SK-N-SH treated with all-trans-retinoic acid at 6 μM for 48 hours (cell line): ENCODE measurements at regions not wholly inside any gene's neighbourhood (a gene's known extent, or its start where the extent isn't known, plus 50 kb on each side); places are given as distances from the start of the nearest gene placed in this dataset.

Experiments
- ATAC-seq: fragments of 200-7000 bp; cut with Tn5 transposase; 3 replicates; pipeline ENCODE4 v1.9.1; 2020; ENCODE audit warnings: mild to moderate bottlenecking, moderate library complexity
- BACH2 ChIP-seq: fragments of 250-450 bp; sonication (Bioruptor Pico); IDR thresholded peaks from 2 replicates; pipeline ENCODE4 v1.9.0; 2021; ENCODE audit warnings: mild to moderate bottlenecking, borderline replicate concordance
- CREB5 ChIP-seq: fragments of 250-450 bp; sonication (Bioruptor Pico); IDR thresholded peaks from 2 replicates; pipeline ENCODE4 v1.5.1; 2020; ENCODE audit warnings: low read depth, mild to moderate bottlenecking, moderate library complexity
- CSDC2 ChIP-seq: fragments of 250-450 bp; sonication (Bioruptor Pico); IDR thresholded peaks from 2 replicates; pipeline ENCODE4 v1.5.0; 2020; ENCODE audit warnings: mild to moderate bottlenecking, moderate library complexity
- ESRRG ChIP-seq: fragments of 250-450 bp; sonication (Bioruptor Pico); IDR thresholded peaks from 2 replicates; pipeline ENCODE4 v1.6.1; 2021; ENCODE audit warnings: mild to moderate bottlenecking
- GLIS3 ChIP-seq: fragments of 250-450 bp; sonication (Bioruptor Pico); IDR thresholded peaks from 2 replicates; pipeline ENCODE4 v1.5.0; 2020; ENCODE audit warnings: mild to moderate bottlenecking, moderate library complexity
- ISL1 ChIP-seq: fragments of 250-450 bp; sonication (Bioruptor Pico); IDR thresholded peaks from 2 replicates; pipeline ENCODE4 v2.1.2; 2022; ENCODE audit warnings: mild to moderate bottlenecking, moderate library complexity
- OSR1 ChIP-seq: fragments of 250-450 bp; sonication (Bioruptor Pico); IDR thresholded peaks from 2 replicates; pipeline ENCODE4 v1.8.0; 2022; ENCODE audit warnings: moderate library complexity, mild to moderate bottlenecking, inconsistent platforms
- PPARA ChIP-seq: fragments of 250-450 bp; sonication (Bioruptor Pico); IDR thresholded peaks from 2 replicates; pipeline ENCODE4 v1.5.0; 2020; ENCODE audit warnings: mild to moderate bottlenecking, borderline replicate concordance
- RARB ChIP-seq: fragments of 250-450 bp; sonication (Bioruptor Pico); IDR thresholded peaks from 2 replicates; pipeline ENCODE4 v1.8.0; 2021; ENCODE audit warnings: mild to moderate bottlenecking, moderate library complexity
- TCF4 ChIP-seq: fragments of 250-450 bp; sonication (Bioruptor Pico); IDR thresholded peaks from 2 replicates; pipeline ENCODE4 v1.8.0; 2021; ENCODE audit warnings: mild to moderate bottlenecking, moderate library complexity, borderline replicate concordance
- TOX ChIP-seq: fragments of 250-450 bp; sonication (Bioruptor Pico); IDR thresholded peaks from 2 replicates; pipeline ENCODE4 v1.8.0; 2021; ENCODE audit warnings: mild to moderate bottlenecking, moderate library complexity, borderline replicate concordance
- ZC3H10 ChIP-seq: fragments of 250-450 bp; sonication (Bioruptor Pico); IDR thresholded peaks from 2 replicates; pipeline ENCODE4 v1.5.1; 2021; ENCODE audit warnings: mild to moderate bottlenecking, moderate library complexity
- ZFP3 ChIP-seq: fragments of 250-450 bp; sonication (Bioruptor Pico); IDR thresholded peaks from 2 replicates; pipeline ENCODE4 v1.5.0; 2020; ENCODE audit warnings: mild to moderate bottlenecking, moderate library complexity
- ZFP30 ChIP-seq: fragments of 450-650 bp; formaldehyde crosslinking; IDR thresholded peaks from 2 replicates; pipeline ENCODE4 v1.5.0; 2022; ENCODE audit warnings: mild to moderate bottlenecking, moderate library complexity
- ZNF565 ChIP-seq: fragments of 450-650 bp; formaldehyde crosslinking; conservative IDR thresholded peaks from 2 replicates; pipeline ENCODE4 v1.5.0; 2020; ENCODE audit warnings: low read depth, mild to moderate bottlenecking, moderate library complexity
- ZNF70 ChIP-seq: fragments of 450-650 bp; formaldehyde crosslinking; IDR thresholded peaks from 2 replicates; pipeline ENCODE4 v1.5.0; 2020; ENCODE audit warnings: mild to moderate bottlenecking, moderate library complexity
- ZNF8 ChIP-seq: fragments of 450-650 bp; formaldehyde crosslinking; IDR thresholded peaks from 2 replicates; pipeline ENCODE4 v1.5.0; 2020; ENCODE audit warnings: mild to moderate bottlenecking, moderate library complexity
- TF ChIP-seq, protein P1 (sequence below): fragments of 250-450 bp; sonication (Bioruptor Pico); IDR thresholded peaks from 2 replicates; pipeline ENCODE4 v1.5.1; 2021; ENCODE audit warnings: mild to moderate bottlenecking, moderate library complexity
- TF ChIP-seq, protein P2 (sequence below): fragments of 250-450 bp; sonication (Bioruptor Pico); IDR thresholded peaks from 2 replicates; pipeline ENCODE4 v1.8.0; 2021; ENCODE audit warnings: low read depth, mild to moderate bottlenecking, moderate library complexity, borderline replicate concordance
- TF ChIP-seq, protein P3 (sequence below): fragments of 250-450 bp; sonication (Bioruptor Pico); IDR thresholded peaks from 2 replicates; pipeline ENCODE4 v1.5.0; 2020; ENCODE audit warnings: mild to moderate bottlenecking, moderate library complexity

- no peak for ATAC-seq
- TF ChIP-seq ZNF565 (CRISPR knock-in tag) (no peak), GLIS3 (CRISPR knock-in tag) (no peak), ZC3H10 (CRISPR knock-in tag) (no peak), TCF4 (CRISPR knock-in tag) (no peak), CREB5 (CRISPR knock-in tag) (no peak)
- TF ChIP-seq, protein P1, sequence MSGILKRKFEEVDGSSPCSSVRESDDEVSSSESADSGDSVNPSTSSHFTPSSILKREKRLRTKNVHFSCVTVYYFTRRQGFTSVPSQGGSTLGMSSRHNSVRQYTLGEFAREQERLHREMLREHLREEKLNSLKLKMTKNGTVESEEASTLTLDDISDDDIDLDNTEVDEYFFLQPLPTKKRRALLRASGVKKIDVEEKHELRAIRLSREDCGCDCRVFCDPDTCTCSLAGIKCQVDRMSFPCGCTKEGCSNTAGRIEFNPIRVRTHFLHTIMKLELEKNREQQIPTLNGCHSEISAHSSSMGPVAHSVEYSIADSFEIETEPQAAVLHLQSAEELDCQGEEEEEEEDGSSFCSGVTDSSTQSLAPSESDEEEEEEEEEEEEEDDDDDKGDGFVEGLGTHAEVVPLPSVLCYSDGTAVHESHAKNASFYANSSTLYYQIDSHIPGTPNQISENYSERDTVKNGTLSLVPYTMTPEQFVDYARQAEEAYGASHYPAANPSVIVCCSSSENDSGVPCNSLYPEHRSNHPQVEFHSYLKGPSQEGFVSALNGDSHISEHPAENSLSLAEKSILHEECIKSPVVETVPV (CRISPR knock-in tag) = no peak
- TF ChIP-seq, all 23 proteins: peak for 0
These were observed 101.5 kb upstream of the OGFRL1 start for GRCh38 chr6:71187141-71187540.

GRCh38 chr6:71190809-71191208 lies 97.8 kb upstream of the OGFRL1 start:
- peak; percentile 47; the same call in 2 of the 3 replicates for ATAC-seq
- TF ChIP-seq TOX (CRISPR knock-in tag) (no peak), ZNF8 (CRISPR knock-in tag) (no peak), ZC3H10 (CRISPR knock-in tag) (no peak), ZFP3 (CRISPR knock-in tag) (no peak), BACH2 (CRISPR knock-in tag) (no peak), ESRRG (CRISPR knock-in tag) (no peak), GLIS3 (CRISPR knock-in tag) (no peak), ISL1 (no peak), ZFP30 (CRISPR knock-in tag) (no peak), ZNF70 (no peak), TCF4 (CRISPR knock-in tag) (no peak), OSR1 (CRISPR knock-in tag) (no peak), CSDC2 (CRISPR knock-in tag) (no peak)
- TF ChIP-seq, protein P2, sequence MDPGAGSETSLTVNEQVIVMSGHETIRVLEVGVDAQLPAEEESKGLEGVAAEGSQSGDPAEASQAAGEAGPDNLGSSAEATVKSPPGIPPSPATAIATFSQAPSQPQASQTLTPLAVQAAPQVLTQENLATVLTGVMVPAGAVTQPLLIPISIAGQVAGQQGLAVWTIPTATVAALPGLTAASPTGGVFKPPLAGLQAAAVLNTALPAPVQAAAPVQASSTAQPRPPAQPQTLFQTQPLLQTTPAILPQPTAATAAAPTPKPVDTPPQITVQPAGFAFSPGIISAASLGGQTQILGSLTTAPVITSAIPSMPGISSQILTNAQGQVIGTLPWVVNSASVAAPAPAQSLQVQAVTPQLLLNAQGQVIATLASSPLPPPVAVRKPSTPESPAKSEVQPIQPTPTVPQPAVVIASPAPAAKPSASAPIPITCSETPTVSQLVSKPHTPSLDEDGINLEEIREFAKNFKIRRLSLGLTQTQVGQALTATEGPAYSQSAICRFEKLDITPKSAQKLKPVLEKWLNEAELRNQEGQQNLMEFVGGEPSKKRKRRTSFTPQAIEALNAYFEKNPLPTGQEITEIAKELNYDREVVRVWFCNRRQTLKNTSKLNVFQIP (CRISPR knock-in tag) = no peak
- TF ChIP-seq, protein P3, sequence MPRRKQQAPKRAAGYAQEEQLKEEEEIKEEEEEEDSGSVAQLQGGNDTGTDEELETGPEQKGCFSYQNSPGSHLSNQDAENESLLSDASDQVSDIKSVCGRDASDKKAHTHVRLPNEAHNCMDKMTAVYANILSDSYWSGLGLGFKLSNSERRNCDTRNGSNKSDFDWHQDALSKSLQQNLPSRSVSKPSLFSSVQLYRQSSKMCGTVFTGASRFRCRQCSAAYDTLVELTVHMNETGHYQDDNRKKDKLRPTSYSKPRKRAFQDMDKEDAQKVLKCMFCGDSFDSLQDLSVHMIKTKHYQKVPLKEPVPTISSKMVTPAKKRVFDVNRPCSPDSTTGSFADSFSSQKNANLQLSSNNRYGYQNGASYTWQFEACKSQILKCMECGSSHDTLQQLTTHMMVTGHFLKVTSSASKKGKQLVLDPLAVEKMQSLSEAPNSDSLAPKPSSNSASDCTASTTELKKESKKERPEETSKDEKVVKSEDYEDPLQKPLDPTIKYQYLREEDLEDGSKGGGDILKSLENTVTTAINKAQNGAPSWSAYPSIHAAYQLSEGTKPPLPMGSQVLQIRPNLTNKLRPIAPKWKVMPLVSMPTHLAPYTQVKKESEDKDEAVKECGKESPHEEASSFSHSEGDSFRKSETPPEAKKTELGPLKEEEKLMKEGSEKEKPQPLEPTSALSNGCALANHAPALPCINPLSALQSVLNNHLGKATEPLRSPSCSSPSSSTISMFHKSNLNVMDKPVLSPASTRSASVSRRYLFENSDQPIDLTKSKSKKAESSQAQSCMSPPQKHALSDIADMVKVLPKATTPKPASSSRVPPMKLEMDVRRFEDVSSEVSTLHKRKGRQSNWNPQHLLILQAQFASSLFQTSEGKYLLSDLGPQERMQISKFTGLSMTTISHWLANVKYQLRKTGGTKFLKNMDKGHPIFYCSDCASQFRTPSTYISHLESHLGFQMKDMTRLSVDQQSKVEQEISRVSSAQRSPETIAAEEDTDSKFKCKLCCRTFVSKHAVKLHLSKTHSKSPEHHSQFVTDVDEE (CRISPR knock-in tag) = no peak

DNA sequence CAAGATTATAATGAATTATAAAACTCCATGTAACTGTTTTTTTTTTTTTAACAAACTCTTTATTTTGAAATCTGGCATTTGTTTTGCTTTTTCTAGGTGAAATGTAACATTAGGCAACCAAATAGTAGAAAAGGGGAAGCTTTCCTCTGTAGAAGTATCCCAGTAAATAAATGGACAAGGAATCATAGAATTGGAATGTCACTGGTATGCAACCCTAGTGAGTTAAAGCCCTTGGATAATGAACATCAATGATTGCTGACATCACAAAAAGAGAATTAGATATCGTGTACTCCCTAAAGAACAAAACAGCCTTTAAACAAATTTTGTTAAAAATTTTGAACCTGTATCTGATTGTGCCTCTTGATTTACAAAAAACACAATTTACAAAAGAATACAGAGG lies 93.9 kb upstream of the OGFRL1 start:
- peak; percentile 57 for ATAC-seq
- TF ChIP-seq ZFP30 (CRISPR knock-in tag) (no peak), OSR1 (CRISPR knock-in tag) (no peak), ZNF8 (CRISPR knock-in tag) (no peak), ISL1 (peak; percentile 11; the same call in 1 of the 2 replicates), ZNF565 (CRISPR knock-in tag) (no peak), TCF4 (CRISPR knock-in tag) (no peak), ZC3H10 (CRISPR knock-in tag) (no peak)

- TF ChIP-seq ZC3H10 (CRISPR knock-in tag) = no peak
- no peak for TF ChIP-seq ESRRG (CRISPR knock-in tag)
- no peak for TF ChIP-seq PPARA (CRISPR knock-in tag)
- TF ChIP-seq RARB (CRISPR knock-in tag) = no peak
- no peak for TF ChIP-seq ZNF565 (CRISPR knock-in tag)
- TF ChIP-seq ISL1 = no peak
- TF ChIP-seq, all 23 proteins: peak for 0
- peak; percentile 81 for ATAC-seq
These were observed 91.3 kb upstream of the OGFRL1 start for GRCh38 chr6:71197267-71197666.
